ENCODE measurements at regions not wholly inside any gene's neighbourhood (a gene's known extent, or its start where the extent isn't known, plus 50 kb on each side); places are given as distances from the start of the nearest gene placed in this dataset.

- Histone ChIP-seq H3K9me1 (replicated peaks; ENCODE audit: control insufficient read depth, extremely low read depth, insufficient read depth, low read length) (no peaks in the 10 kb centered on the region), H2AFZ (ENCODE audit: low read depth, low read length) (no peak overlapping the region), H3K79me2 (ENCODE audit: control insufficient read depth, insufficient read depth, low read length) (no peaks in the 10 kb centered on the region), H3K9ac (replicated peaks; ENCODE audit: extremely low read depth, insufficient read depth, low read length) (no peak overlapping the region), H4K20me1 (replicated peaks; ENCODE audit: control insufficient read depth, extremely low read depth, insufficient read depth, low read length) (no peaks in the 10 kb centered on the region), H3K9me3 (replicated peaks; ENCODE audit: control insufficient read depth, insufficient read depth, low read length) (no peaks in the 10 kb centered on the region), H3K4me3 (replicated peaks in 1 of 3; ENCODE audit: insufficient read depth in 1 of 3, low read depth in 1 of 3, low read length in 3 of 3) (no peak overlapping the region), H3K27ac (ENCODE audit: insufficient read depth, low read depth, low read length) (no peak overlapping the region), H3K36me3 (ENCODE audit: control insufficient read depth in 2 of 2, extremely low read depth in 1 of 2, insufficient read depth in 2 of 2, low read length in 2 of 2) (no peaks in the 10 kb centered on the region), H3K4me2 (ENCODE audit: insufficient read depth, low read length) (no peak overlapping the region), H3K4me1 (ENCODE audit: control insufficient read depth, extremely low read depth, insufficient read depth, low read length) (no peaks in the 10 kb centered on the region), H3K27me3 (ENCODE audit: control insufficient read depth in 2 of 2, insufficient read depth in 2 of 2, low read length in 2 of 2) (no peaks in the 10 kb centered on the region)
- dilution Hi-C loops (cut with MboI; ENCODE audit: extremely low pct_ligation_motif_present, low sequenced_read_pairs): no loop called here
- intact Hi-C loops (cut with micrococcal nuclease): no loop called here
- TF ChIP-seq POLR2AphosphoS5 (IDR thresholded peaks at IDR 0.05; ENCODE audit: insufficient read depth, low read depth, low read length) (no peak), MYC (IDR thresholded peaks at IDR 0.05; ENCODE audit: low read depth, low read length) (no peak), MAX (IDR thresholded peaks at IDR 0.05; ENCODE audit: insufficient read depth, insufficient read length) (no peak), EZH2 (IDR thresholded peaks at IDR 0.05; ENCODE audit: borderline replicate concordance, low read depth, low read length, severe bottlenecking) (no peak), GATA2 (IDR thresholded peaks at IDR 0.05; ENCODE audit: insufficient read depth, insufficient read length, low read depth, low read length) (no peak), CTCF (IDR thresholded peaks at IDR 0.05; ENCODE audit: extremely low read depth in 1 of 2, insufficient read depth in 1 of 2, low read depth in 1 of 2, low read length in 2 of 2) (no peak), FOS (IDR thresholded peaks at IDR 0.05; ENCODE audit: borderline replicate concordance, insufficient read depth, low read length) (no peak), POLR2A (IDR thresholded peaks at IDR 0.05; ENCODE audit: low read depth, low read length) (no peak), JUN (IDR thresholded peaks at IDR 0.05; ENCODE audit: borderline replicate concordance, insufficient read depth, insufficient read length, low read depth) (no peak)
- no TSS peak for BruUV-seq (replicated peaks)
- POLR2A ChIA-PET: no interaction called here
- CTCF ChIA-PET: no interaction called here
- DNase-seq (ENCODE audit: low read depth, low spot score) (no peak), FAIRE-seq (no peak)
Observed at GRCh38 chr4:19074036-19074435, 1052.5 kb upstream of the LCORL start.

Measured in endothelial cell of umbilical vein (primary cell).